ENCODE measurements at regions not wholly inside any gene's neighbourhood (a gene's known extent, or its start where the extent isn't known, plus 50 kb on each side); places are given as distances from the start of the nearest gene placed in this dataset.

- TF ChIP-seq CTCF (conservative IDR thresholded peaks at IDR 0.05; ENCODE audit: low read depth, low read length): no peak
- no peak for TF ChIP-seq EZH2phosphoT487 (IDR thresholded peaks at IDR 0.05; ENCODE audit: borderline replicate concordance, low read length)
Measured at GRCh38 chr4:59249110-59249509, 1951.0 kb upstream of the ADGRL3 start.

Data from PC-3 (cell line).